HG03378 (cell line): ENCODE measurements at regions not wholly inside any gene's neighbourhood (a gene's known extent, or its start where the extent isn't known, plus 50 kb on each side); places are given as distances from the start of the nearest gene placed in this dataset.

Experiments
- ATAC-seq: cut with Tn5 transposase; IDR thresholded peaks from one replicate; pipeline ENCODE4 v1.9.1; 2021; ENCODE audit warnings: mild to moderate bottlenecking, moderate library complexity; ENCODE audit not compliant: unreplicated experiment

- no peak for ATAC-seq
Measured at GRCh38 chr10:125460326-125460725, 222.6 kb downstream of the TEX36 start.

- no peak for ATAC-seq
Measured at GRCh38 chr10:125457406-125457805, 225.6 kb downstream of the TEX36 start.

GRCh38 chr10:125455855-125456254 lies 227.1 kb downstream of the TEX36 start:
- no peak for ATAC-seq

- no peak for ATAC-seq
Measured at GRCh38 chr10:125455431-125455830, 227.5 kb downstream of the TEX36 start.

GRCh38 chr10:125451319-125451718 lies 231.6 kb downstream of the TEX36 start:
- no peak for ATAC-seq

- no peak for ATAC-seq
Measured at GRCh38 chr10:125450218-125450617, 232.7 kb downstream of the TEX36 start.

GRCh38 chr10:125449571-125449970 lies 233.4 kb downstream of the TEX36 start:
- ATAC-seq, result no peak

- ATAC-seq, result no peak
Measured at GRCh38 chr10:125448596-125448995, 234.4 kb downstream of the TEX36 start.

GRCh38 chr10:125444790-125445189 lies 238.2 kb downstream of the TEX36 start:
- no peak for ATAC-seq

- ATAC-seq, result no peak
Measured at GRCh38 chr10:125442856-125443540, 240.0 kb downstream of the TEX36 start.

GRCh38 chr10:125441151-125441550 lies 241.8 kb downstream of the TEX36 start:
- no peak for ATAC-seq

GRCh38 chr10:125431149-125431548 lies 251.8 kb downstream of the TEX36 start:
- ATAC-seq, result no peak

GRCh38 chr10:125428054-125428453 lies 254.9 kb downstream of the TEX36 start:
- no peak for ATAC-seq

- ATAC-seq, result no peak
Measured at GRCh38 chr10:125424191-125424847, 258.6 kb downstream of the TEX36 start.

- ATAC-seq, result no peak
Measured at GRCh38 chr10:125423569-125423968, 259.4 kb downstream of the TEX36 start.

- no peak for ATAC-seq
Measured at GRCh38 chr10:125419831-125420230, 259.5 kb upstream of the CTBP2 start.

- ATAC-seq, result no peak
Measured at GRCh38 chr10:125419146-125419545, 258.8 kb upstream of the CTBP2 start.

- ATAC-seq, result no peak
Measured at GRCh38 chr10:125417605-125418004, 257.2 kb upstream of the CTBP2 start.

- ATAC-seq, result no peak
Measured at GRCh38 chr10:125415964-125416363, 255.6 kb upstream of the CTBP2 start.

- no peak for ATAC-seq
Measured at GRCh38 chr10:125415006-125415633, 254.8 kb upstream of the CTBP2 start.

GRCh38 chr10:125411724-125412123 lies 251.4 kb upstream of the CTBP2 start:
- ATAC-seq, result no peak

GRCh38 chr10:125409756-125410155 lies 249.4 kb upstream of the CTBP2 start:
- no peak for ATAC-seq
